Keratinocyte (primary cell): ENCODE measurements at regions not wholly inside any gene's neighbourhood (a gene's known extent, or its start where the extent isn't known, plus 50 kb on each side); places are given as distances from the start of the nearest gene placed in this dataset.

Source experiments
- DNase-seq: peaks from one replicate; pipeline ENCODE4 v3.0.0-alpha.2; 2011; ENCODE audit warnings: low read depth, missing footprints, low spot score
- FAIRE-seq: peaks from 2 replicates; lab custom pipeline; 2011; peaks lifted over from hg19 to GRCh38; lab: Jason Lieb, UNC
- H2AFZ ChIP-seq: 2 replicates; pipeline ENCODE4 v1.6.0; 2012; ENCODE audit warnings: low read length, control low read depth, inconsistent platforms; ENCODE audit not compliant: control insufficient read depth
- H3K27ac ChIP-seq: 2 replicates; pipeline ENCODE4 v1.5.1; 2011; ENCODE audit warnings: low read length; ENCODE audit not compliant: control insufficient read depth, insufficient read depth
- H3K27me3 ChIP-seq: 3 replicates; pipeline ENCODE4 v1.6.0; 2011; ENCODE audit warnings: low read length; ENCODE audit not compliant: control insufficient read depth, insufficient read depth; ENCODE audit errors: extremely low read depth
- H3K36me3 ChIP-seq, 2 experiments: 2 replicates in 1 of 2; 3 replicates in 1 of 2; pipeline ENCODE4 v1.5.1; 2011; ENCODE audit warnings: low read length in 2 of 2, mild to moderate bottlenecking in 1 of 2; ENCODE audit not compliant: control insufficient read depth in 2 of 2, insufficient read depth in 2 of 2; ENCODE audit errors: extremely low read depth in 1 of 2
- H3K4me1 ChIP-seq: 3 replicates; pipeline ENCODE4 v1.5.1; 2011; ENCODE audit warnings: low read length; ENCODE audit not compliant: control insufficient read depth, insufficient read depth; ENCODE audit errors: extremely low read depth
- H3K4me2 ChIP-seq: 3 replicates; pipeline ENCODE4 v1.6.0; 2011; ENCODE audit warnings: low read depth, low read length; ENCODE audit not compliant: control insufficient read depth, insufficient read depth; ENCODE audit errors: extremely low read depth
- H3K4me3 ChIP-seq, 3 experiments: fragments of 200-600 bp in 1 of 3; sonication (generic) in 1 of 3; 2 replicates in 2 of 3; 3 replicates in 1 of 3; pipeline ENCODE4 v1.5.1; 2011 to 2016; ENCODE audit warnings: low read length in 3 of 3, mild to moderate bottlenecking in 3 of 3, control low read depth in 2 of 3, inconsistent platforms in 1 of 3, low read depth in 1 of 3, mixed read lengths in 1 of 3, mixed run types in 1 of 3, moderate library complexity in 1 of 3; ENCODE audit not compliant: control insufficient read depth in 2 of 3, insufficient read depth in 2 of 3; ENCODE audit errors: extremely low read depth in 1 of 3
- H3K79me2 ChIP-seq: 2 replicates; pipeline ENCODE4 v1.6.0; 2012; ENCODE audit warnings: low read length; ENCODE audit not compliant: control insufficient read depth, insufficient read depth
- H3K9ac ChIP-seq: 3 replicates; pipeline ENCODE4 v1.6.0; 2011; ENCODE audit warnings: low read length; ENCODE audit not compliant: control insufficient read depth, insufficient read depth; ENCODE audit errors: extremely low read depth
- H3K9me1 ChIP-seq: 3 replicates; pipeline ENCODE4 v1.6.0; 2011; ENCODE audit warnings: low read length; ENCODE audit not compliant: control insufficient read depth, insufficient read depth; ENCODE audit errors: extremely low read depth
- H3K9me3 ChIP-seq: 2 replicates; pipeline ENCODE4 v1.5.1; 2012; ENCODE audit warnings: low read depth, low read length; ENCODE audit not compliant: control insufficient read depth
- H4K20me1 ChIP-seq: 3 replicates; pipeline ENCODE4 v1.6.0; 2011; ENCODE audit warnings: low read length; ENCODE audit not compliant: control insufficient read depth, insufficient read depth; ENCODE audit errors: extremely low read depth
- CTCF ChIP-seq, 3 experiments: IDR thresholded peaks in 1 of 3; conservative IDR thresholded peaks in 1 of 3; optimal IDR thresholded peaks in 1 of 3; 2 replicates in 2 of 3; 3 replicates in 1 of 3; pipeline versions ENCODE3 to v1.5.1; 2011; ENCODE audit warnings: low read length in 3 of 3, mild to moderate bottlenecking in 3 of 3, moderate library complexity in 2 of 3, control low read depth in 1 of 3, inconsistent platforms in 1 of 3; ENCODE audit not compliant: insufficient read depth in 2 of 3; ENCODE audit errors: extremely low read depth in 1 of 3
- EZH2 ChIP-seq: IDR thresholded peaks from one replicate; pipeline ENCODE4 v1.6.1; 2012; ENCODE audit warnings: inconsistent platforms, mild to moderate bottlenecking, low read length, moderate library complexity
- dilution Hi-C: fragments of 300-500 bp; cut with MboI; formaldehyde crosslinking; loops from one replicate; pipeline ENCODE4 v1.7.0; 2020; ENCODE audit warnings: low sequenced_read_pairs; ENCODE audit not compliant: extremely low pct_ligation_motif_present

- H4K20me1 ChIP-seq = no peaks in the 10 kb centered on the region
- dilution Hi-C loops = no loop called here
- FAIRE-seq = no peak
Observed at GRCh38 chr20:11032611-11033010, 358.8 kb upstream of the JAG1 start.

GRCh38 chr20:11034025-11034424, 360.2 kb upstream of the JAG1 start:
- Histone ChIP-seq H3K9me3 (no peaks in the 10 kb centered on the region), H3K4me2 (no peak overlapping the region), H3K9me1 (no peaks in the 10 kb centered on the region), H3K79me2 (no peaks in the 10 kb centered on the region), H3K4me1 (no peaks in the 10 kb centered on the region), H3K27me3 (no peaks in the 10 kb centered on the region), H3K27ac (no peak overlapping the region), H3K9ac (no peak overlapping the region), H4K20me1 (no peaks in the 10 kb centered on the region), H3K4me3 (no peak overlapping the region), H3K36me3 (no peaks in the 10 kb centered on the region), H2AFZ (no peak overlapping the region)
- dilution Hi-C loops = no loop called here
- no peak for FAIRE-seq
- DNase-seq = no peak
- TF ChIP-seq CTCF (optimal IDR thresholded peaks at IDR 0.05 in 1 of 3, IDR thresholded peaks at IDR 0.05 in 1 of 3, conservative IDR thresholded peaks at IDR 0.05 in 1 of 3; ENCODE audit: extremely low read depth in 1 of 3, insufficient read depth in 2 of 3, low read length in 3 of 3) = no peak
- TF ChIP-seq EZH2 = no peak

More at GRCh38 chr20:11032611-11033010, 358.8 kb upstream of the JAG1 start:
- H3K4me3 ChIP-seq = no peak overlapping the region
- no peak overlapping the region for H2AFZ ChIP-seq
- H3K27ac ChIP-seq = no peak overlapping the region
- H3K27me3 ChIP-seq = no peaks in the 10 kb centered on the region
- no peak overlapping the region for H3K9ac ChIP-seq
- H3K9me1 ChIP-seq = no peaks in the 10 kb centered on the region
- H3K4me2 ChIP-seq = no peak overlapping the region
- H3K36me3 ChIP-seq = no peaks in the 10 kb centered on the region
- no peaks in the 10 kb centered on the region for H3K4me1 ChIP-seq
- TF ChIP-seq EZH2 (no peak), CTCF (optimal IDR thresholded peaks at IDR 0.05 in 1 of 3, IDR thresholded peaks at IDR 0.05 in 1 of 3, conservative IDR thresholded peaks at IDR 0.05 in 1 of 3; ENCODE audit: extremely low read depth in 1 of 3, insufficient read depth in 2 of 3, low read length in 3 of 3) (no peak)
- DNase-seq = no peak
- no peaks in the 10 kb centered on the region for H3K9me3 ChIP-seq
- no peaks in the 10 kb centered on the region for H3K79me2 ChIP-seq
